HepG2 (cell line): ENCODE measurements at regions not wholly inside any gene's neighbourhood (a gene's known extent, or its start where the extent isn't known, plus 50 kb on each side); places are given as distances from the start of the nearest gene placed in this dataset.

Experiments used
- CBFB ChIP-seq: sonication (generic); formaldehyde crosslinking; IDR thresholded peaks from 2 replicates; pipeline ENCODE4 v1.4.0; 2020; ENCODE audit warnings: missing genetic modification reagents
- ZNF850 ChIP-seq: sonication (generic); formaldehyde crosslinking; conservative IDR thresholded peaks from 2 replicates; pipeline ENCODE4 v1.9.0; 2021; ENCODE audit warnings: mild to moderate bottlenecking, missing genetic modification reagents

- TF ChIP-seq CBFB (CRISPR knock-in tag) = no peak
- TF ChIP-seq ZNF850 = no peak
Measured at GRCh38 chr3:67311440-67311839, 313.3 kb downstream of the KBTBD8 start.
